ENCODE measurements at regions not wholly inside any gene's neighbourhood (a gene's known extent, or its start where the extent isn't known, plus 50 kb on each side); places are given as distances from the start of the nearest gene placed in this dataset.

DNA sequence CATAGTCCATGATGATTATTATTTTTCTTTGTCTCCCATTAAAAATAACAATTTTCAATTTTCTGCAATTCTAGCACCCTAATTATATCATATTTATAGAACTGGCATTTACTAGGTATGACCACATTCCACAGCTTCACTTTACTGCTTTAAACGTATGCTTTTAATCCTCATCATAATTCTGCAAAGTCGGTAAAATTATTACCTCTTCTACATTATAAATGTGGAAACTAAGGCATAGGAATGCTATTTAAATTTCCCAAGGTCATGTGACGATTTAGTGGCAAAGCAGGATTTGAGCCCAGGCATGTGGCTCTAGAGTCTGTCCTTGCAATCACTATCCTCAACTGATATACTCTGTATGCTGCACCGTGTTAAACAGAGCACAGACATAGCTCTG is 866.4 kb downstream of the EPHA4 start:
- no peak overlapping the region for H3K27ac ChIP-seq
- no peaks in the 10 kb centered on the region for H3K27me3 ChIP-seq
- no peaks in the 10 kb centered on the region for H3K4me1 ChIP-seq
- no peaks in the 10 kb centered on the region for H3K36me3 ChIP-seq
- intact Hi-C loops (cut with DNase I): no loop called here
- DNase-seq: no peak
- no peak for TF ChIP-seq POLR2A (IDR thresholded peaks at IDR 0.05)
- TF ChIP-seq CTCF (IDR thresholded peaks at IDR 0.05): no peak
- no peaks in the 10 kb centered on the region for H3K9me3 ChIP-seq
- no peak overlapping the region for H3K4me3 ChIP-seq (replicated peaks in 1 of 3)
- 90 to 94% methylated on average over 4 of the region's 4 CpGs for WGBS, 2 donors

DNA sequence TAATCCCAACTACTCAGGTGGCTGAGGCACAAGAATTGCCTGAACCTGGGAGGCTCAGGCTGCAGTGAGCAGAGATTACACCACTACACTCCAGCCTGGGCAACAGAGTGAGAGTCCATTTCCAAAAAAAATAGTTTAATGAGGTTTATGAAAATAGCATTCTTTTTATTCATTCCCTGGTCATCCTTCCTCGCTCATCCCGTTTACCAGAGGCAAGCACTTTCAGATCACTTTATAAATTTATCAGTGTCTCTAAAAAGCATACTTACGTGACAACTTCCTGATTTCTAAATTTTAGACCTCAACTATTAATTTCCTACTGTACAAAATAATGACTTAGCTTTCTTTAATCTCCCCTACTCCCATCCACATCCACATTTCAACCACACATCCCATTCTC is 864.8 kb downstream of the EPHA4 start:
- DNase-seq: no peak
- no peak for TF ChIP-seq CTCF (IDR thresholded peaks at IDR 0.05)
- TF ChIP-seq POLR2A (IDR thresholded peaks at IDR 0.05): no peak
- no peaks in the 10 kb centered on the region for H3K4me1 ChIP-seq
- 87 to 89% methylated on average over 3 of the region's 3 CpGs for WGBS, 2 donors
- no peaks in the 10 kb centered on the region for H3K27me3 ChIP-seq
- H3K27ac ChIP-seq: no peak overlapping the region
- H3K36me3 ChIP-seq: no peaks in the 10 kb centered on the region
- intact Hi-C loops (cut with DNase I): no loop called here
- no peak overlapping the region for H3K4me3 ChIP-seq (replicated peaks in 1 of 3)
- no peaks in the 10 kb centered on the region for H3K9me3 ChIP-seq

DNA sequence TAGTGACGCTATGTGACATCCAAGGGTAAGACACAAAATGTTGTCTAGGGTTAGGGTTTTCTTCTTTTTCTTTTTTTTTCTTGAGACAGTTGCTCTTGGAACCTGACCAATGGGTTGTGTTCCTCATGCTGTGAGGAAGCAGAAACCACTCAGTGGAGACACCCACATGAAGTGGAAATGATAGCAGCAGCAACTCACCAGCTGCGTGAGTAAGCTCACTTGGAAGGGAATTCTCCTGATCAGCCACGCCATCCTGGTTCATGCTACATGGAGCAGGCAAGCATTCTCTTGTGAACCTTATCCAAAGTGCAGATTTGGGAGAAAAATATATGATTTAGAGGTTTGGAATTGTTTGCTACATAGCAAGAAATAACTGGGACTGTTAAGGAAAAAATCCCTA is 863.7 kb downstream of the EPHA4 start:
- no peaks in the 10 kb centered on the region for H3K4me1 ChIP-seq
- no peaks in the 10 kb centered on the region for H3K9me3 ChIP-seq
- H3K36me3 ChIP-seq: no peaks in the 10 kb centered on the region
- intact Hi-C loops (cut with DNase I): no loop called here
- 77 to 87% methylated on average over 3 of the region's 3 CpGs for WGBS, 2 donors
- no peaks in the 10 kb centered on the region for H3K27me3 ChIP-seq
- H3K4me3 ChIP-seq (replicated peaks in 1 of 3): no peak overlapping the region
- no peak overlapping the region for H3K27ac ChIP-seq
- no peak for TF ChIP-seq POLR2A (IDR thresholded peaks at IDR 0.05)
- TF ChIP-seq CTCF (IDR thresholded peaks at IDR 0.05): no peak
- DNase-seq: no peak

GRCh38 chr2:220717283-220717682 is 854.8 kb downstream of the EPHA4 start:
- TF ChIP-seq POLR2A (IDR thresholded peaks at IDR 0.05) (no peak), CTCF (IDR thresholded peaks at IDR 0.05) (no peak)
- Histone ChIP-seq H3K27ac (no peak overlapping the region), H3K4me1 (no peaks in the 10 kb centered on the region), H3K9me3 (no peaks in the 10 kb centered on the region), H3K36me3 (no peaks in the 10 kb centered on the region), H3K27me3 (no peaks in the 10 kb centered on the region), H3K4me3 (replicated peaks in 1 of 3) (no peak overlapping the region)
- 92 to 94% methylated on average over 3 of the region's 3 CpGs for WGBS, 2 donors
- DNase-seq: no peak
- intact Hi-C loops (cut with DNase I): no loop called here

GRCh38 chr2:220736778-220737177 is 835.3 kb downstream of the EPHA4 start:
- Histone ChIP-seq H3K27ac (no peak overlapping the region), H3K4me1 (no peaks in the 10 kb centered on the region), H3K4me3 (replicated peaks in 1 of 3) (no peak overlapping the region), H3K27me3 (no peaks in the 10 kb centered on the region), H3K9me3 (no peaks in the 10 kb centered on the region), H3K36me3 (no peaks in the 10 kb centered on the region)
- no peak for DNase-seq
- 65 to 73% methylated on average over 4 of the region's 4 CpGs for WGBS, 2 donors
- no peak for TF ChIP-seq CTCF (IDR thresholded peaks at IDR 0.05)
- no peak for TF ChIP-seq POLR2A (IDR thresholded peaks at IDR 0.05)
- intact Hi-C loops (cut with DNase I): no loop called here

All from thyroid gland (tissue), 4 donors.